ENCODE measurements at regions not wholly inside any gene's neighbourhood (a gene's known extent, or its start where the extent isn't known, plus 50 kb on each side); places are given as distances from the start of the nearest gene placed in this dataset.

- no peak for DNase-seq (ENCODE audit: low read depth, low spot score)
These were observed 101.4 kb downstream of the PERP start for GRCh38 chr6:138005846-138006245.

GRCh38 chr6:138007014-138007472 is 100.2 kb downstream of the PERP start:
- DNase-seq (ENCODE audit: low read depth, low spot score) = no peak

- DNase-seq (ENCODE audit: low read depth, low spot score) = no peak
These were observed 98.4 kb downstream of the PERP start for GRCh38 chr6:138008791-138009190.

GRCh38 chr6:138011413-138011812 is 95.8 kb downstream of the PERP start:
- no peak for DNase-seq (ENCODE audit: low read depth, low spot score)

- no peak for DNase-seq (ENCODE audit: low read depth, low spot score)
These were observed 94.5 kb downstream of the PERP start for GRCh38 chr6:138012682-138013081.

GRCh38 chr6:138013959-138014358 is 93.3 kb downstream of the PERP start:
- no peak for DNase-seq (ENCODE audit: low read depth, low spot score)

- DNase-seq (ENCODE audit: low read depth, low spot score) = no peak
These were observed 90.0 kb downstream of the PERP start for GRCh38 chr6:138017166-138017757.

- no peak for DNase-seq (ENCODE audit: low read depth, low spot score)
These were observed 88.9 kb downstream of the PERP start for GRCh38 chr6:138018297-138018696.

GRCh38 chr6:138025528-138025978 is 81.7 kb downstream of the PERP start:
- no peak for DNase-seq (ENCODE audit: low read depth, low spot score)

GRCh38 chr6:138026342-138026741 is 80.9 kb downstream of the PERP start:
- no peak for DNase-seq (ENCODE audit: low read depth, low spot score)

- no peak for DNase-seq (ENCODE audit: low read depth, low spot score)
These were observed 78.3 kb downstream of the PERP start for GRCh38 chr6:138028893-138029292.

- no peak for DNase-seq (ENCODE audit: low read depth, low spot score)
These were observed 76.3 kb downstream of the PERP start for GRCh38 chr6:138030872-138031271.

GRCh38 chr6:138031417-138031816 is 75.8 kb downstream of the PERP start:
- DNase-seq (ENCODE audit: low read depth, low spot score) = no peak

GRCh38 chr6:138031850-138032249 is 75.4 kb downstream of the PERP start:
- no peak for DNase-seq (ENCODE audit: low read depth, low spot score)

- DNase-seq (ENCODE audit: low read depth, low spot score) = no peak
These were observed 74.6 kb downstream of the PERP start for GRCh38 chr6:138032571-138032970.

- DNase-seq (ENCODE audit: low read depth, low spot score) = no peak
These were observed 73.0 kb downstream of the PERP start for GRCh38 chr6:138034229-138034628.

GRCh38 chr6:138035070-138035469 is 72.1 kb downstream of the PERP start:
- no peak for DNase-seq (ENCODE audit: low read depth, low spot score)

- no peak for DNase-seq (ENCODE audit: low read depth, low spot score)
These were observed 71.1 kb downstream of the PERP start for GRCh38 chr6:138036111-138036510.

- DNase-seq (ENCODE audit: low read depth, low spot score) = no peak
These were observed 70.2 kb downstream of the PERP start for GRCh38 chr6:138037009-138037504.

GRCh38 chr6:138038142-138038870 is 68.9 kb downstream of the PERP start:
- no peak for DNase-seq (ENCODE audit: low read depth, low spot score)
